T47D (cell line): ENCODE measurements at regions not wholly inside any gene's neighbourhood (a gene's known extent, or its start where the extent isn't known, plus 50 kb on each side); places are given as distances from the start of the nearest gene placed in this dataset.
"Not testable (repeated sequence)": the region's sequence is repeated elsewhere in the genome, so short reads cannot be mapped to it uniquely, and the experiment has no call there.

Source experiments
- DNase-seq, 2 experiments: peaks; one replicate each; pipeline versions ENCODE4 v3.0.0 to v3.0.0-alpha.2; 2011 to 2012; ENCODE audit warnings: low read depth in 1 of 2, low spot score in 1 of 2
- JUND ChIP-seq: IDR thresholded peaks from 2 replicates; pipeline ENCODE4 v1.6.1; 2012; ENCODE audit warnings: low read depth
- in situ Hi-C: cut with HindIII; loops from 2 replicates; pipeline ENCODE4 v1.10.0; 2016; ENCODE audit warnings: low sequenced_read_pairs, low pct_unique_long_range_greater_than_20kb

DNA sequence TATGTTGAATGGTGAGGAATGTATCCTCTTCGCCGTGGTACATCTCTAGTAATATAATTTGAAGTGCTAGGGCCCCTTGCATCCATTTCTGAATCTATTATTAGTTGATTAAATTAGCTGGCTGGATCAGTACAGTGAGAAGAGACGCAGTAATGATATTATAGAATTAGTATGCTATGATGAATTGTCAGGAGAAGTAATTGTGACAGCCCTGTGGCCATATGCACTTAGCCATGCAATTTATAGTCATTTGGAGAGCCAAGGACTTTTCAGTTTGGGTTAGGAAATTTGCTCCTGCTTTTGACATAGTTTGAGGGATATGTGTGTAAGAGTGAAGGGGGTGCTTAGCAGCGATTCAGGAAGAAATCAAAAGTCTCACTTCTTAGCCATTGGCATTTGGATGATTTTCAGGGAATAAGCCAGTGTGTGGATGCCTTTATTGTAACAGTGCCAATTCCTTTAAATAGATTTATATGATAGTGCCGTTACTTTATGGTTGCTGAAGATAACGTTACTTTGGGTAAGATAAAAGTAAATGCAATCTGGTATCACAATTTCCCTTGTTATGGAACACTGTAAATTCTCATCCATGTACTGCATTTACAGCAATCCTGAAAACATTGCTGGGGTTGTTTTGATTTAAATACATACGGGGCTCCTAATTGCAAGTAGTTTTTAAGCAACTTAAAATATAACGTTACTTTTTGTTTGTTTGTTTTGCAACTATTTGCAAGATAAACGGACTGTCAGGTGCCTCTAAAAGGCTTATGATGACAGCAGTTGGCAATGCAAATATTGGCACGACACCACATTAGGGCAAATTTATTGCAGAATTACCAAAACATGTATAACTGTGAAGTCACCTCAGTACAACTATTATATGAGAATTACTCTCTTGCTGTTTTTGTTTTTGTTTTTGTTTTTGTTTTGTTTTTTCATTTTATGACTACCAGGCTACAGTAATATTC lies 875.4 kb upstream of the WWC1 start:
- in situ Hi-C loops, result no loop called here
- DNase-seq, result no peak
- no peak for TF ChIP-seq JUND

GRCh38 chr5:167417662-167418061 lies 873.8 kb upstream of the WWC1 start:
- no peak for TF ChIP-seq JUND

GRCh38 chr5:167425161-167425560 lies 866.3 kb upstream of the WWC1 start:
- DNase-seq, result no peak
- TF ChIP-seq JUND, result no peak
- in situ Hi-C loops, result no loop called here

More at GRCh38 chr5:167417662-167418061, 873.8 kb upstream of the WWC1 start:
- no peak for DNase-seq
- in situ Hi-C loops, result no loop called here

DNA sequence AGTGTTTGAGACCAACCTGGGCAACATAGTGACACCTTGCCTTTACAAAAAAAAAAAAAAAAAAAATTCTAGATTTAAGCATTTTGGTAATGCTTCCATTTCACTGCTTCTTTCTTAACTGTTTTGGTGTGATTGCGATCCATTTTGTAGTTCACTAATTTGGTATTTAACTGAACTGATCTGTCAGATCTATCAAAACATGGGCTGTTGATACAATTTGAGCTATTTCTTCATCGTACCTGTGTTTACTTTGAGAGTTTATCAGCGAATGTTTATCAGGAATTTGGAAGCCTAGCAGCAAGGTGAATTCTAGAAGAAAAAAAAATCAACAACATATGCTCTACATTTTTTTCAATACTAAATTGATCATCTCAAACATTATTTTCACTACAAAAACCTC lies 864.9 kb upstream of the WWC1 start:
- no peak for DNase-seq
- in situ Hi-C loops, result no loop called here
- TF ChIP-seq JUND, result no peak

GRCh38 chr5:167427641-167428040 lies 863.8 kb upstream of the WWC1 start:
- DNase-seq, in situ Hi-C loops: not testable (repeated sequence)

- in situ Hi-C loops, result no loop called here
- no peak for TF ChIP-seq JUND
- no peak for DNase-seq
Observed at GRCh38 chr5:167440846-167441245, 850.6 kb upstream of the WWC1 start.

DNA sequence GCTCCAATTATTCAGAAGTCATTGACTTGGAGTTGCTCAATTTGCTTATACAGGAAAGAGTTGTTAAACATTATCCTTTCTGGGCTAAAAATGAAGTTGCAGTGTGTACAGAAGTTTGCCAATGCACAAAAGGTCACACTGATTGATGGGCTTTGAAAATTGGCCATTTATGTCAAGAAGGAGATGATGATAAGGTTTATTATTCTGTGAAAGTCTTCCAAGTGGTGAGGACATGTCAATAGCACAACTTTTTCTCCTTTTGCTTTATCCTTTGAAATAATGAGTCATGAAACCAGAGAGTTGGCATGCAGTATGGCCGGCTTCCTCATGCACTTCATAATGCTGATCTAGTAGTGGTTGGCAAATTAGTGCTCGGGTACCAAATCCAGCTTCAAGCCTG lies 848.5 kb upstream of the WWC1 start:
- in situ Hi-C loops, result no loop called here
- DNase-seq, result no peak
- no peak for TF ChIP-seq JUND

- no peak for TF ChIP-seq JUND
- in situ Hi-C loops, result no loop called here
- no peak for DNase-seq
Observed at GRCh38 chr5:167447466-167448375, 843.7 kb upstream of the WWC1 start.

GRCh38 chr5:167448376-167448775 lies 843.1 kb upstream of the WWC1 start:
- no peak for TF ChIP-seq JUND

DNA sequence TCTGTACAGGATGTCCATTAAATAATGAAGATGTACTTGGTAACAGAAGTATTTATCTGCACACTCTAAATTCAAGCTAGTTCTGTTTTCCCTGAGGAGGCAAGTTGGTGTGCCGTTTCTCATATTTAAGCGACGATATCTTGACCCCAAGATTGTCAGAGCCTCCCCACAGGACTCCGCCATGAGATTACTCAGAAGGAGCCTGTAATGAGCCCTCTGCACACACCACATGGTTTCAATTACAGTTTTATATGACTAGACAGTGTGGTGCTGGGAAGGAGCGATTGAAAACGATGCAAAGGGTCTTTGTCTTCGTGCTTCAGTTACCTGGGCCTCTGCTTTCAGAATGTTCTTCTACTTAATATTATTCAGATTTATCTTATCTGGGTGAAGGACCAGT lies 840.4 kb upstream of the WWC1 start:
- in situ Hi-C loops, result no loop called here
- no peak for DNase-seq
- no peak for TF ChIP-seq JUND

More at GRCh38 chr5:167448376-167448775, 843.1 kb upstream of the WWC1 start:
- no peak for DNase-seq
- in situ Hi-C loops, result no loop called here

GRCh38 chr5:167452136-167452535 lies 839.3 kb upstream of the WWC1 start:
- TF ChIP-seq JUND, result no peak
- no peak for DNase-seq
- in situ Hi-C loops, result no loop called here

GRCh38 chr5:167453246-167454030 lies 838.0 kb upstream of the WWC1 start:
- DNase-seq, result no peak
- in situ Hi-C loops, result no loop called here
- TF ChIP-seq JUND, result no peak

- in situ Hi-C loops, result no loop called here
- DNase-seq, result no peak
Observed at GRCh38 chr5:167458412-167458811, 833.0 kb upstream of the WWC1 start.

More at GRCh38 chr5:167458412-167458811, 833.0 kb upstream of the WWC1 start:
- no peak for TF ChIP-seq JUND
